Urothelium cell line (cell line): ENCODE measurements at regions not wholly inside any gene's neighbourhood (a gene's known extent, or its start where the extent isn't known, plus 50 kb on each side); places are given as distances from the start of the nearest gene placed in this dataset.

Source experiments
- DNase-seq: peaks from one replicate; pipeline ENCODE4 v3.0.0; 2011; ENCODE audit warnings: low spot score, mixed read lengths
- FAIRE-seq: peaks from 2 replicates; lab custom pipeline; 2011; peaks lifted over from hg19 to GRCh38; lab: Jason Lieb, UNC

DNA sequence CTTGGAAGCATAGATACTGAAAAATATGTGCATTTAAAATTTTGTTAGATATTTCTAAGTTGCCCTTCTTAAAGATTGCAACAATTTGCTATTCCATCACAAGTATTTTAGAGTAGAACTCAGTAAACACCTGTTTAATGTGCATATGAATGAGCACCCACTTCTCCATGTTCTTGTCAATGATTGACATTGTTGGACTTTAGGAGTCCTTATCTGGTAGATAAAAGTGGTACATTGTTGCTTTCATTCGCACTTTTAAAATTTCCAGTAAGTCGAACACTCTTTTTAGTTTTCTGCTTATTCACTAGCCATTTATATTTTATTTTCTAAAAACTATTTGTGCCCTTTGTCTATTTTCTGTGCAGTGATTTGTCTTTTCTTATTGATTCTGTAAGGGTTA is 478.3 kb downstream of the SOX2 start:
- DNase-seq, result no peak
- FAIRE-seq, result no peak

DNA sequence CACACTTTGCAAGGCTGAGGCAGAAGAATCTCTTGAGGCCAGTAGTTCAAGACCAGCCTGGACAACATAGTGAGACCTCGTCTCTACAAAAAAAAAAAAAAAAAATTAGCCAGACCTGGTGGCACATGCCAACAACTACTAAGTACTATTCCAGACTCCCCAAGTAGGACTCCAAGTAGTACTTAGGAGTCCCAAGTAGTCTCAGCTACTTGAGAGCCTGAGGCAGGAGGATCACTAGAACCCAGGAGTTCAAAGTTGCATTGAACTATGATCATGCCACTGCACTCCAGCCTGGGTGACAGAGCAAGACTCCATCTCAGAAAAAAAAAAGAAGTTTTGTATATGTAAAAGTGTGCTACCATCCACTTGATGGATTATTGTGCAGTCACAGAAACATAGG is 486.6 kb downstream of the SOX2 start:
- DNase-seq (no peak), FAIRE-seq (no peak)

DNA sequence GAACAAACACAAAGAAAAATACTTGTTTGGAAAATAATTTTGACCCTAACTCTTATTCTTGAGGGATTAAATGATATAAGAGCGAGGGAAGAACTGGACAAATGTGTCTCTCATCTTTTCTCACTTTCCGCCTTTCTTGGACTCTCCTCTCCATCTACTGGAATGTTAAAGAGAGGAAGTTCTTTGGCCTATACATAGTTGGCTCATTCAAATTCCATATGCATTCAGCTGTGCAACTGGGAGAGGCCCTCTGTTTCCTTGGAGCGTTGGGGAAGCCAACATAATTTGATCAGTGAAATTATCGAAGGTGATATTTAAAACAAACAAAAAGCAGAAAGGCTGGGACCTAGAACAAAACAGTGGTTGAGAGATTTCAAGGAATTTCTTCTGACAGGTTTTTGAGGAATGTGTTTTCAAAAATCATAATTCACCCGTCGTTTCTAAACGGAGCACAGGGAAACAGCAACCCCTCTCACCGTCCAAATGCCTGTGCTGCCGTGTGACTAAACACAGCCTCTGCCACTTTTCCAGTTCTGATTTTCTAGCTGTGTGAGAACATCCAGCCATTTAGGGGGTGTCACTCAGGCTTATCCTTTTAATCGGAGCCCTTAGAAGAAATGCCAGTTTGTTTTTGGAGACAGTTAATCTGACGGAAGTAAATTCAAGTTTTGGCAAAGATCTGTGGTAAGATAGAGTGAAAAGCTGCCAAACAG is 489.9 kb downstream of the SOX2 start:
- DNase-seq (no peak), FAIRE-seq (no peak)

DNA sequence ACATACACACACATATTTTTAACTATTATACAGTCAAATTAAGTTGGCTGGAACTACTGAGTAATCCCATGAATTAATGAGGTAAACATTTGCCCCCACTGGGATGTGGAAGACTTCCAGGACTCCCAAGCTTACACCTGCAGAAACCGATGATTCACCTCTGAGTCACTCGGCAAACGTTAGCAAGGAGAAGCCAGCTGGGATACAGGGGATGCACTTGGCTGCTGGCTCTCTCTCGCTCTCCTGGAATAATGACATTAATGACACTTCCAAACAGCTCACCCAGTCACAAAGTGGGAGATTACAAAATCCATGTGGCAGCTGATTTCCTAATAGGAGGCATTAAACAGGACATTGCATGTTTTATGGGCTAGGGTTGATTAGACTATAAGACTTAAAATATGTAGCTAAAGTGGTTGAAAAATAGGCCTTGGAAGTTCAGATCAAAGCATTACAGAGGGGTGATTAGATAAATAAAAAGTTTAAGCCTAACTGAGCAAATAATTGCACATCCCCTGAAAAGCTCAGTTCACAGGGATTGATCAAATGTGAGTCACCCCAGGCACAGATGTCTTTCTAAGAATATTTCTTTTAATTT is 500.9 kb downstream of the SOX2 start:
- DNase-seq (peak; percentile 87), FAIRE-seq (peak; percentile 9)

DNA sequence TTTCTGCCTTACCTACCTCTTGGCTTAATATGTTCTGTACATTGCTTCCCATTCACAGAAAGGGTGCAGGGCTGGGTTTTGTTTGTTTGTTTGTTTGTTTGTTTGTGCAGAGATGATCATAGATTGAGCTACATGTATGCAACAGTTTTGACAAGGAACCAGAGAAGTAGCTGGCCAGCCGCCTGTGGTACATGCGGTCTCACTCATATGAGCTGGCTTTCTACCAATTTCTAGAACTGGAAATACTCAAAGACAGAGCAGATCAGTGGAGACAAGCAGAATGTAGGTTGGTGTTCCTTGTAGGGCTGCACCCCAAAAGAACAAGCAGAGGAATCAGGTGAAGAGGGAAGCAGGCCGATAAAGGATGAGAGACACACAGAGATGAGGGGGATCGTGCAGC is 502.7 kb downstream of the SOX2 start:
- DNase-seq (no peak), FAIRE-seq (no peak)

DNA sequence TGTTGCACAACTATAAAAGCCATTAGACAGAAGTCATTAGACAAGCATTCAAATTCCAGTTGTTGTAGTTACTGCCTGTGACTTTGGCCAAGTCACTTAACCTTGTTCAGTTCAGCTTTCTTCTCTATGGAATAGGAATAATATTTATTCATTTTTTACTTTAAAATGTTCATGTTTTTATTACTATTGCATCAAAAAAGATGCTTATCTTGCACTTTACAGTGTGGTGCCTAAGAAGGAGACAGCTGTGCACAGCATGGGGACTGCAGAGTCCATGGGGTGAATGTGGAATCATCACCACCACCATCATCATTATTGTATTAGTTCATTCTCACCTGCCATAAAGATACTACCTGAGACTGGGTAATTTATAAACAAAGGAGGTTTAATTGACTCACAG is 504.2 kb downstream of the SOX2 start:
- FAIRE-seq (no peak), DNase-seq (no peak)

DNA sequence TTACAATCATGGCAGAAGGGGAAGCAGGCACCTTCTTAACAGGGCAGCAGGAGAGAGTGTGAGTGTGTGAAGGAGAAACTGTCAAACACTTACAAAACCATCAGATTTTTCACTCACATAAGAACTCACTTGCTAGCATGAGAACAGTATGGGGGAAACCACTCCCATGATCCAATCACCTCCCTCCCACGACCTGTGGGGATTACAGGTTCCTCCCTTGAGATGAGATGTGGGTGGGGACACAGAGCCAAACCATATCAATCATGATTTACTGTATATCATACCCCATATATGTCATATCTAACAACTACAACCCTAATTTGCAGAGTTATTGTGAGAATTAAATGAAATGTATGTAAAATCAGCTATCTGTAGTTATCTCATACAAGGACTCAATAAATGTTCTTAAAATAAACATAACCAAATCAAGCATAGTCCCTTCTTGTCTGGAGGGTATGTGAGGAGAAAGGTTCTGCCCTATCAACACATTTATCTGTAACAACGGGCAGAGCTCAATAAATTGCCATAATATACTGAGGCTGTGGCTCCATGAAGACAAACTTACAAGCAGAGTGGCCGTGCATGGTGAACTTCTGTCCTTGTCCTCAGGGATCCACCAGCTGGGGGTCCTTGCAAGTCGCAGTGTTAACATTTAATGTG is 504.7 kb downstream of the SOX2 start:
- DNase-seq, result no peak
- no peak for FAIRE-seq

DNA sequence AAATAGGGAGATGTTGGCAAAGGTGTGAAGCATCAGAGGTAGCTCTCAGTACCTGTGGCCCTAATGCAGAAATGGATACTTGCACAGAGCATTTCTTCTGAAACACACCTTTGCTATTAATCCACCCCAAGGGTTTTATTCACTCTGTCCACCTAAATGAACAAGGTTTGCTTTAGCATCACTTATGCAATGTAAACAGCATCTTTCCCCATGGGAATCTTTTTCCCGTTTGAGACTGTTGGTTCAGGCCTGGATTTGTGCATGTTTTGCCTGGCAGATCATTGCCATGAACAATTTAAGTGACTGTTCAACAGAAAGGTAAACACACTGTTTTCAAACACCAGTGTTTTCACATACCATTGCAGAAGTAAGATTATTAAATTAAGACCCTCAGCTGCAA is 508.3 kb downstream of the SOX2 start:
- no peak for DNase-seq
- FAIRE-seq, result no peak

DNA sequence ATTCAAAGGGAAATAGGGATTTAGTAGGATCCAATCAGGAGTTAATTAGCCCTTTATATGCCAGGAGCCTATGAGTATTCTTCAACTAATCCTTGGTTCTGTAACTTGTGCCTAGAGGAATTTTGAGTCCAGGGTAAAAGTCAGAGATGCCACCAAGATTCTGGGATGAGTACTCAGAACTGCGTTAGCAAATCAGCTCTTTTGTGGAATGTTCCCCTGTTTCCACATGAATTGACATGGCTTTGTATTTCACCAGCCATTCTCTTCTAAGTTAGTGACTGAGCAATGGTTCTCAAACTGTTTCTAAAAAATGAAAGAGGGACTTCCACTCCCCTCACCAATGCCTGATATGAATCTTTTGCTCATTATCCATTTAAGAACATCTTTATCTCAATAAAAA is 508.7 kb downstream of the SOX2 start:
- FAIRE-seq (no peak), DNase-seq (no peak)

DNA sequence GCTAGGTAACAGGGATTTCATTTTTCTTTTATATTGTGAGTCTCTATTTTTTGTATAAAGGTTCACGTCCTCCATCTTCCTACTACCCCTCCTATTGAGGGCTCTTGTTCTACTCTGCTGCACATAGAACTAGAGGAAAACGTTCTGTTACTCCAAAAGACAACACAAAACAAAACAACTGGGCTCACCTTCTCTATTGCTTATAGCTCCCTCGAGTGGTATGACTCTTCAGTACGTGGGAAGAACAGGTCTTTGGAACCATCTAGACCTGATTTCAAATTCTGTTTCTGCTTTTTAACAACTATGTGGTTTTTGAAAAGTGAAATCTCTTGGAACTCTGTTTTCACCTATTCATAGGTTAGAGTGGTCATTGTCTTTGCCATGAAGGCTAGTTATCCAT is 515.3 kb downstream of the SOX2 start:
- FAIRE-seq (no peak), DNase-seq (no peak)

DNA sequence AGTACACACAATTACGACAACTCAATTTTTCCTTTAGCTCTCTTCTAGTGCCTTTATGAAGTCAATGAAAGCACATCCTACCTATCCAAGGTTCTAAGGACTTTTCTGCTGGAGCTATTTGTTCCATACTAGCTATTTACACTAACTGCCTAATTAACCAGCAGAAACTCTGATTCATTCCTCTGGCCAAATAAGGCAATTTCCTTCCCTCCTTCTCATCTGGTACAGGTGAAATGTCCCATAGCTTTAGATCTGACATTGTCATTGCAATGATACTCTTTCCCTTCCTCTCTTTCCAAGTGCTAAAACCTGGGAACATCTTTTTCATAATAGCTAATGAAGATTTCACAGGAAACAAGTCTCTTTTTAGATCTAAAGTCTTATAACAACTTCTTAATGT is 521.7 kb downstream of the SOX2 start:
- no peak for DNase-seq
- FAIRE-seq, result no peak

DNA sequence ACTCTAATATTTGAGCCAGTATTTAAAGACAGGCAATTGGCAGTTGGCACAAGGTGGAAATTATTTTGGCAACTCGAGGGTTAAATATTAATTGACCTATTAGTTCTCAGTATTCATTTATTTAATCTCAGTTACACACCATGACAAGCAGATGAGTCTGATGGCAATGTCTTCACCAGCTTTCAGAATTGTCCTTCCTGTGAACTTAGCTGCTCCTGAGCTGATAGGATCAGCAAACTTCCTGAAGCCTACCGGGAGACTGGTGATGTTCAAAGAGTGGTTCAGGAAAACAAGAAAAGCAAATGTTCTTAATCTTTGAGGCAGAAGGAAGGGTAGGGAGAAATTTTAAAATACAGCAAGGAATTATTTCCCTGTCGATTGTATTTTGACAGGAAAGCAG is 522.2 kb downstream of the SOX2 start:
- DNase-seq (no peak), FAIRE-seq (no peak)

DNA sequence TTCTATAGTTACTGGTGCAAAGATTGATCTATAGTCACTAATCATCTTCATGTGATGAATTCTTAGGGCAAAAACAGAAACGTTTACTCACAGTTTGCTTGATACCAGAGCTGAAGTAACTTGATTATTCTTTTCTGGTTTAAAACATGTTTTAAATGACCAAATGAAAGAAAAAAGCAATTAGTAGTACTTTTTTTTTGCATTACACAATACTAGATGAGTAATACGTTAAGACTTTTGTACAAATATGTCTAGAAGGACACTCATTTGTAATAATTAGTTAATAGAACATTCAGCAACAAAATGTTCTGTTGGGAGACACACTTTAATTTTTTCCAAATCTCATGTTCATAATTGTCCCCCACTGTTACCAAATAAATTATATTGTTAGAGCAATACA is 523.2 kb downstream of the SOX2 start:
- FAIRE-seq, result no peak
- DNase-seq, result no peak

DNA sequence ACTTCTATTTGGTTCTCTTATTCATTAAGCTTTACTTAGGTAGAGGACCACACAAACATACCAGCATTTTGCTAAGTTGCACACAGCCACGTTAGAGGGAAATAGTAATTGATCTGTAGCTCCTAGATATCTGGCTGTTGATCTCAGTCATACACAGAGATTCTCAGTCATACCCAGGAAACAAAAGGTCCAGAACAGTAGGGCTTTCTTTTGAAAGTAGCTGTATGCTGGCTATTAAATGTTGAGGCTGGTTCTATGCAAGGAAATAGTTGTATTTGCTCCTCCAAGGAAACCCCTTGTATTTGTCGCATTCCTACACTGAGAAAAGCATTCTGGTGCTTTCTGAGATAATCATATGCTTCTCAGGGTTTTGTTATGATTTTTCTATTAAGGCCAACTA is 523.8 kb downstream of the SOX2 start:
- DNase-seq (no peak), FAIRE-seq (no peak)

DNA sequence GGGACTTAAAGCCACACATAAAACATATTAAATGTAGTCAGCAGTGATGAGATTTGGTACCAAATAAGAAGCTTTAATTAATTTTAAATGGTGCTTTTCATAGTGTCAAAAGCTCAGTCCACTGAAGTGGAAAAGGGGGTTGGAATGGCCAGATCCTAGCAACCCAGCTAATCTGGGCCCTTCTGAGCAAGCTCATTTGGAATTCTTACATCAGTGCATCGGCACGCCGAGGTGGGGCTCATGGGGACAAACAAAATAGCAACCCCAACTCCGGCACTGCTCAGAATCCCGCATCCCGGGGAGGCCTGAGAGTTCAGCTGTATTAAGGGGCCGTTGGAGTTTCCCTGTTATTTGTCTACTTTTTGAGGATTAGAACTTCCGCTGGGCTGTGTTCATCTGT is 526.4 kb downstream of the SOX2 start:
- DNase-seq, result peak; percentile 25
- FAIRE-seq, result no peak

DNA sequence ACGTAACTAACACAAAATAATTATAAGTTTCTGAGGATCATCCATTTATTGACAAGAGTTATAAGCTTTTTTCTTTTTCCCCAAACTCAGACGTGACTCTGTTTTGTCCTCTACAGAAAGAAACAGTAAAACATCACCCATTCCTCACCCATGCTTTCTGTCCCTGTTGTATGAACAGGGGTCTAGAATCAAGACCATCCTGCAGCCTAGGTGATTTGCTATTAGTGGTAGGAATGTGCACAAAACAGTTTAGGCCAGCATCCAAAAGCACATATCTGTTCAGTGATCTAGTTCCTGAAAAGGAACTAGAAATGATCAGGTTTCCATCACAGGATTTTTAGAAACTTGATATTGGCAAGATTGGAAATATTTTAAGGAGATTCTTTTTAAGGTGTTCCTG is 527.6 kb downstream of the SOX2 start:
- FAIRE-seq, result peak; percentile 13
- no peak for DNase-seq

DNA sequence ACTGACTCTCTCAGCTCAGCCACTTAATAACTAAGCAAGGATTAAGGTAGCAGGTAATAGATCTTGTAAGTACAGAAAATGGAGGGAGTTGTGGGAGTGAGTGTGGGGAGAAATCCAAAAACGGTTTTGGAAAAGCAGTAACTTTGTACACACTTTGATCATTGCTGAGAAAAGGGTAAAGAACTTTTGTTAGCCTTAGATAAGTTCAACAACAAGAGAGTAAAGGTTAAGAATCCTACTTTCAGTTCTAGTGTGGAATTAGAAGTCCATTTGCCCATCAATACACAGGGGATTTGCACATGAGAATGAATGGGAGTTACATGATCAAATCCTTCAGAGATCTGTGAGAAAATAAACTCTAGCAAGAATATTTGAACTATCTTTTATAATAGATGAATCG is 528.7 kb downstream of the SOX2 start:
- FAIRE-seq, result no peak

DNA sequence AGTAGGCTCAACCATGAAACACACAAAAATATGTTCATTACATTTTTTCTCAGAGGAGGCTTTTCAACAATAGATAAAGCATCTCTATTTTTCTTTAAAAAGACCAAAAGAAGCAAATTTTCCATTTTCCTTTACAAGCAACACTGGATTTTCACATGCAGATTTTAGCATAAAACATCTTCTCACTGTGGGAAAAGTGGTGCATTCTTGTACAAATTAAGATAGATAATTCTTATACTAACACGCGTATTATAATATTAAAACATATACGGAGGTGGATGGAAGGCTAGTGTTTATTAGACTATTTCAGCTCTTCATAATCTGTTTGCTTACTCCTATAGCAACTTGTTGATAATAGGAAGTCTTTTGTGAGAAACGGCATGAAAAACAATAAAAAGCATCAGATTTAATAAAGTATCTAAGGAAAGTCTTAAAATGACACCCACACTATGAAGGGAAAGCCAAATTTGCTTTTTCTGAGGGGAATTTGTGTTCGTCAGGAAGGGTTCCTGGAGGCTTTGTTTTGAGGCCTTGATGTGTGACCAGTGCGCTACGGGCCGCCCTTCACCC is 529.6 kb downstream of the SOX2 start:
- DNase-seq (no peak), FAIRE-seq (no peak)

More for the DNA sequence above, 528.7 kb downstream of the SOX2 start:
- no peak for DNase-seq

DNA sequence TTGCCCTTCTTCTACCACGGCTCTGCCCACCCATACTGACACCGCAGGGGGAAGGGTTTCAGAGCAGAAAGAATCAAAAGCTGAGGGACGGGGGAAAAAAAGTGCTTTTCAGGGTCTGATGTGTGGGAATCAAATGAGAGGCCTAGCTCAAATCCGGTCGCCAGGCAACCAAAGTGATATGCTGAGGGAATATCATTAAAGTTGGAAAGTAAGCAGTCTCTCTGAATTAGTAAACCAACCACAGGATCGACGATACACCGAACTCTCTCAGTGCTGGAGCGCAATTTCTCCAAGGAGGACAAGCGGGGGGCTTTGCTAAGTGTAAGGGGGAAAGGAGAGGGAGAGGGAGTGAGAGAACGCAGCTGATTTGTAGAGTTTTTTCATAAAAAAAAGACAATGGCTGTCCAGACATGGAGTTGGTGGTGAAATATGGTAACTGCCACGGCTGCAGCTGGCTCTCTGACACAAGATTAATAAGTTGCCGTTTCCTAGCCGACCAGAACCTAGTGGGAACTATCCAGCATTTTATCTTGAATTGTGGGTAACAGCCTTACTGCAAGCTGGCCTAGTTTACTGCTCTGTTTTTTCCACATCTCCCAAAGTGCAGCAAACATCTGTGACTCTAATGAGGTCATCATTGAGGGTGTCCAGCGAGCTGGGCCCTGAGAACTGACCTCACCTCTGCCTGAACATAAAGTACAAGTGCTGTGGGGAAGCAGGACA is 530.2 kb downstream of the SOX2 start:
- DNase-seq, result no peak
- no peak for FAIRE-seq

DNA sequence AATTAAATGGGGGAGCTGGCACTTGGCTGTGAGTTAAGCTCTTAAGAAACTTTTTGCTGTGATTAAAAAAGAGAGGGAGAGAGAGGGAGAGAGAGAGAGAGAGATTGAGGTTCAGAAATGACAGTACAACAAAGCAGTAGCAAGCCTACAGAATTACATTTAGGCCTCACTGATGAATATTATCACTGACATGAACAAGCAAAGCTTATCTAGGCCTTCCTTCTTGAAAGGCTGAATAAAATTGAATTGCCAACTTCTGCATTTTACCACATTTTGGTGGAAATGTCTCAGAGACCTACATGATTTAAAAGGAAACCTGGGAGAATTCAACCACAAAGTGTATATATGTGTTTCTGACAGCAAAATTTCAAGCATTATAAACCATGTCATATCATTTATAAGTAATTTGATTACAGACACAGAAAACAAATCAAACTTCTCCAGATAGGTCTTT is 530.8 kb downstream of the SOX2 start:
- FAIRE-seq (no peak), DNase-seq (no peak)

DNA sequence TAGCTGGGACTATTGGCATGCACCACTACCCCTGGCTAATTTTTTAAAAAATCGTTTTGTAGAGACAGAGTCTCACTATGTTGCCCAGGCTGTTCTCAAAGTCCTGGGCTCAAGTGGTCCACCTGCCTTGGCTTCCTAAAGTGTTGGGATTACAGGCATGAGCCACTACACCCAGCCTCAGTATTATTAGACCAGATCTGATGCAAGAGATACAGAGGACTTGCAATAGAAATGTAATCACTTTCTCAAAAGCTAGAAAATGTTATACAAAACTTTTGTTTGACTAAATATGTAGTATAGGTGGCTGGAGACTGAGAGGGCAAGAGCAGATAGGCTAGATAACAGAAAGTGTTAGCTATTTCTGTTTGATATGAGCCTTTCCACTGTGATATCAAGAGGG is 531.9 kb downstream of the SOX2 start:
- FAIRE-seq, result no peak

More for the DNA sequence above, 531.9 kb downstream of the SOX2 start:
- DNase-seq, result no peak
